ENCODE measurements at regions not wholly inside any gene's neighbourhood (a gene's known extent, or its start where the extent isn't known, plus 50 kb on each side); places are given as distances from the start of the nearest gene placed in this dataset.

GRCh38 chr5:171637811-171638210 is 147.8 kb upstream of the SMIM23 start:
- Histone ChIP-seq H3K4me1 (peaks cover 2% of the 10 kb centered on the region), H3K36me3 (no peaks in the 10 kb centered on the region), H3K9me3 (no peaks in the 10 kb centered on the region), H3K4me3 (no peak overlapping the region), H3K27ac (no peak overlapping the region), H3K27me3 (peaks cover 11% of the 10 kb centered on the region)
- TF ChIP-seq POLR2A (IDR thresholded peaks at IDR 0.05), result no peak
- no peak for TF ChIP-seq CTCF (IDR thresholded peaks at IDR 0.05)
- no peak for TF ChIP-seq POLR2AphosphoS5 (IDR thresholded peaks at IDR 0.05)
- no peak for TF ChIP-seq EP300 (IDR thresholded peaks at IDR 0.05)
- 93% methylated on average over 1 of the region's 1 CpG for WGBS
- no peak for DNase-seq (ENCODE audit: low spot score in 2 of 2)

- H3K4me3 ChIP-seq, result no peak overlapping the region
- H3K9me3 ChIP-seq, result no peaks in the 10 kb centered on the region
- TF ChIP-seq CTCF (IDR thresholded peaks at IDR 0.05) (no peak), EP300 (IDR thresholded peaks at IDR 0.05) (no peak), POLR2A (IDR thresholded peaks at IDR 0.05) (no peak), POLR2AphosphoS5 (IDR thresholded peaks at IDR 0.05) (no peak)
- peaks cover 2% of the 10 kb centered on the region for H3K4me1 ChIP-seq
- no peaks in the 10 kb centered on the region for H3K36me3 ChIP-seq
- 66% methylated on average over 4 of the region's 4 CpGs for WGBS
- DNase-seq (ENCODE audit: low spot score in 2 of 2), result no peak
- H3K27me3 ChIP-seq, result peaks cover 2% of the 10 kb centered on the region
- H3K27ac ChIP-seq, result no peak overlapping the region
Measured at GRCh38 chr5:171639205-171639621, 146.4 kb upstream of the SMIM23 start.

- Histone ChIP-seq H3K4me1 (peaks cover 2% of the 10 kb centered on the region), H3K4me3 (no peak overlapping the region), H3K9me3 (no peaks in the 10 kb centered on the region), H3K27me3 (no peaks in the 10 kb centered on the region), H3K36me3 (no peaks in the 10 kb centered on the region), H3K27ac (no peak overlapping the region)
- TF ChIP-seq CTCF (IDR thresholded peaks at IDR 0.05) (no peak), POLR2A (IDR thresholded peaks at IDR 0.05) (no peak), EP300 (IDR thresholded peaks at IDR 0.05) (no peak)
- WGBS, result 49% methylated on average over 4 of the region's 4 CpGs
- DNase-seq (ENCODE audit: low spot score in 2 of 2), result no peak
Measured at GRCh38 chr5:171639966-171640365, 145.7 kb upstream of the SMIM23 start.

DNA sequence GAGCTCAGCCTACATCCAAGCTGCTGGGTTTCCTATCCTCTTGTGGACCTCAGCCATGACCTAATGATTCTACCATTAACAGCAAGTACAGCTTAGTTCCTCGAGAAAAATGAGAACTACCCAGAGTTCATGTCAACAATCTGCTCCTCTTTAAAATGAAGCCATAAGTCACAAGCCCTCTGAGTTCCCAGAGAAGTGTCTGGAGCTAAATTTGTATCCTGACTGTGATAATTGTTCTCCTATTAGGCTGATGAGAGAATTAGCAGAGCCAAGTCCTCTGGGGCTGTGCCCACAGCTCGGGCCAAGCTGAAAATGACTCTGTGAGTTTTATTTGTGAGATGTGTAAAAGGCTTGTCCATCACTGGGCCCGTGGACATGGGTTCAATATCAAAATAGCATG is 145.1 kb upstream of the SMIM23 start:
- TF ChIP-seq POLR2A (IDR thresholded peaks at IDR 0.05) (no peak), CTCF (IDR thresholded peaks at IDR 0.05) (no peak), EP300 (IDR thresholded peaks at IDR 0.05) (no peak), POLR2AphosphoS5 (IDR thresholded peaks at IDR 0.05) (no peak)
- no peak overlapping the region for H3K27ac ChIP-seq
- WGBS, result 31% methylated on average over 3 of the region's 3 CpGs
- H3K4me3 ChIP-seq, result no peak overlapping the region
- H3K4me1 ChIP-seq, result peaks cover 2% of the 10 kb centered on the region
- DNase-seq (ENCODE audit: low spot score in 2 of 2), result no peak
- H3K9me3 ChIP-seq, result no peaks in the 10 kb centered on the region
- H3K27me3 ChIP-seq, result no peaks in the 10 kb centered on the region
- no peaks in the 10 kb centered on the region for H3K36me3 ChIP-seq

DNA sequence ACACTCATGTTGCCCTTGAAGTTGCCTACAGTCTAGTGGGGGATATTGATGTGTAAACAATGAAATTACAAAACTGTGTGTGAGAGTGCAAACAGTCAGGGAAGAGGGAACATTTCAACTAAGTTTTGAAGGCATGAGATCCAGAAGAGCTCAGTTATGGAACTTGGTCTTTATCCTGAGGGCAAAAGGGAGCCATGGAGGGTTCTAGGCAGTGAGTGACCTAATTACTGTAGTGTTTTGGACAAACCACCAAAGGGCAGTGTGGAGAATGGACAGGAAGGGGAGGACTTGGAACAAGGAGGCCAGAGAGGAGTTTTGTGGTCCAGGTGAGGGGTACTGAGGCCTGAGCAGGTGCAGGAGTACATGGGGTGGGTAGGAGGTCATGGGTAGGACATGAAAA is 143.7 kb upstream of the SMIM23 start:
- Histone ChIP-seq H3K9me3 (no peaks in the 10 kb centered on the region), H3K4me1 (peaks cover 2% of the 10 kb centered on the region), H3K27ac (no peak overlapping the region), H3K36me3 (no peaks in the 10 kb centered on the region), H3K27me3 (no peaks in the 10 kb centered on the region), H3K4me3 (no peak overlapping the region)
- DNase-seq (ENCODE audit: low spot score in 2 of 2), result no peak
- no peak for TF ChIP-seq EP300 (IDR thresholded peaks at IDR 0.05)
- no peak for TF ChIP-seq CTCF (IDR thresholded peaks at IDR 0.05)
- no peak for TF ChIP-seq POLR2AphosphoS5 (IDR thresholded peaks at IDR 0.05)
- TF ChIP-seq POLR2A (IDR thresholded peaks at IDR 0.05), result no peak

All from suprapubic skin (tissue), 4 donors.